ENCODE measurements at regions not wholly inside any gene's neighbourhood (a gene's known extent, or its start where the extent isn't known, plus 50 kb on each side); places are given as distances from the start of the nearest gene placed in this dataset.

DNA sequence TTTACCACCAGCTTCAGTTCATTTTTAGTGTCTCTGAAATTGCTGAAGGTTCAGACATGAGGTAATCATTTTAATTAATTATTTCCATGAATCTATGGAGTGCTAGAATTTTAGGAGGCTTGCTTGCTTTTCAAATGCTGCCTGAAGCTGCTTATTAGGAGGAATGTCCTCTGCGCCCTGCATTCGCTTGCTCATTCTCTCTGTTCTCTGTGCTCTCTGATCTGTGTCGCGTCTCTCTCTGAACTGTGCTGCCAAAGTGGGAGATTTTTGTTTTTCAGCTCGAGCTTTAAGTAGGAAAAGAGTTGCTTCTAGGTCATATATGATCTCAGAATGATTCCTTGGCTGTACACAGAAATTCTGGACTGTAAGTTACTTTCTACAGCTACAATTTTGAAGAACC is 101.7 kb upstream of the PRR16 start:
- DNase-seq, result no peak

GRCh38 chr5:120365656-120366446 is 98.2 kb upstream of the PRR16 start:
- DNase-seq, result peak; percentile 39

DNA sequence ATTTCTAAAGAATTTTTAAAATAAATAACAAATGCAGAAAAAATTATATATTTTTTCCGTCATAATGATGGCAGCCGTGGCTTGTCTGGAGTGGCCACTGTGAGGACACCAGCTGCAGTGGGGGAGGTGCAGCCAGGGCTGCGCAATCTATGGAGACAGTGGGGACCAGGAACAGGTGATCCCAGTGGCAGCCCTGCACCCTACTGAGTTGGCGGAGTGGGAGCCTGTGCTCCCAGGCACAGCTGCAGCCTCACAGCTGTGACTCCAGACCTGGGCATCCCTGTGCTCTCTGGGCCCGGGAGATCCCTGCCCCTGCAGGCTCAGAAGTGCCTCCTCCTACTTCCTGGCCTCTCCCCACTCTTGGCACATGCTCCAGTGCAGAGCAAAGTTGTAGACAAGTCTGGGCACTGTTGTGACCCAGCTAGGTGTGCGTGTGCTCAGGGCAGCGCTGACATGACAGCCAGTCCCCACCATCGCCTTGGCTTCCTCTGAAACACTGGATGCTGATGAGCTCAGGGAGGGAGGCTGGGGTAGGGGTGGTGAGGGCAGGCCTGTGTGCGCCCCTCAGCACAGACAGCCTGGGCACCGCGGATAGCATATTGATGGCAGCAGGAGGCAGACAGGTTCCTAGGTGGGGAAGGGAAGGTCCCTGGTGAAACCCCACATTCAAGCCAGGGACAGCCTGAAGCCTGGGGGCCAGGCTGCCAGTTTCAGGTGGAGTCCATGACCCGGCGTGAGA is 96.0 kb upstream of the PRR16 start:
- no peak for DNase-seq

DNA sequence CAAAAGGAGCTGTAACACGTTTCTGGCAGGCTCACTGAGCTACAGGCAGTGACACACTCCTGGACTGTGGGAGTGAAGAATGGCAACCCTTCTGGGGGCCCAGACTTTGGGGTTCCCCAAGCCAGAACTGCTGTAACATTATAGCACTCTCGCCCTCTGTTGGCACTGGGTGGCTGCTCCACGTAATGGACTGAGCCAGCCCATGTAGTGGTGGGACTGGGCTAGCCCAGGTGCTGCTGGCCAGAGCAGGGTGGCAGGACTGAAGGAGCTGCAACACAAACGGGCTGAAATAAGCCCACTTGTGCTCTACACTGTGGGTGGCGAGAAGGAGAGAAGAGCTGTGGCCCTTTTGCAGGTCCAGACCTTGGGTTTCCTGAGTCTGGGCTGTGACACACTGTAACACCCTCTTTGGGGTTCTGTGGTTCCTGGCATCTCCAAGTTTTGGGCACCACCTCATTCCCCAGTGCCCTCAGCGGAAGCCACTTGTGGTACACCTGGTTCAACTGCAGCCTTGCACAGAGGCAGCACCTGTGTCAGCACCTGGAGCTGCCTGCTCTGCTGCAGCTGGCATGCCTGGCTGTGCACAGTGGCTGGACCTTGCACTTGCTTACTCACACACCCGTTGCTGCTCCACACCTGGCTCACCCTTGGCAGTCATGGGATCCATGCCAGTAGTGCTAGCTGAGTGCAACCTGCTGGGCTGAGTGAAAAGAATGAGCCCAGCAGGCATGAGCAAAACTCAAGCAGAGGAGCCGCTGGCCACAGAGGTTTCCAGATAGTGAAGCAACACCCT is 95.0 kb upstream of the PRR16 start:
- no peak for DNase-seq

DNA sequence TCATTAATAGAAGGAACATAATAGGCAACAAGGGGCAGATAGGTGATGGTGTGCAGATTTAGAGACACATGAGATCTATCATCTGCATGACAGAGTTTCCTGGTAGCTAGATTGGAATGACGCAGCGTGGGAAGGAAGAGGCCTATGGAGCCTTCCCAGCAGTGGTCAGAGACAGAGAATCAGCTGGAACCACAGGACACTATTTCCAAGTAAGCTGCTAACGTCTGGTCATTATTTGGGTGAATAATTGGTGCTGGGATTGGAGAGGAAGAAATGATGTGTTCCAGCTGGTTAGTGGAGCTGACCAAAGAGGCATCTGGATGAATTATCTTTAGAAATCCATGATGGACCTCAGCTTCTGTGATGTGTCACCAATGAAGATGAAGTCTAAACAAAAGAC is 91.2 kb upstream of the PRR16 start:
- DNase-seq, result peak; percentile 20

DNA sequence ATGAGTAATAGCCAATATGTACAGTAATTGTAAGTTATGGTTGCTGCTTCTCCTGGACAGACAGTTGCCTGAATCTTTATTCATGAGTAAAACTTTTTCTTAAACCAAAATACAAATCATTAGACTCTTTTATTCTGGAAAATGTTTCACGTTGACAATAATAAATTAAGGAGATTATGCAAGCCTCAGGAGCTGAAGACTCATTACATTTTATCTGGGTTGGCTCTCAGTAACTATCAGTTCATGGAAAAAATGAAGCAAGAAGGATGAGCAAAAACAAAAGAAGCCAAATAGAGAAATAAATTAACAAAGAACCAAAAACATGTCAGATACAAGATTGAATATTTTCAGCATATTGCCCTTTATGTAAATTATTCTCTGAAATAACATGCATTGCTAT is 88.9 kb upstream of the PRR16 start:
- peak; percentile 52 for DNase-seq

- no peak for DNase-seq
Observed at GRCh38 chr5:120380644-120381043, 83.5 kb upstream of the PRR16 start.

- peak; percentile 26 for DNase-seq
Observed at GRCh38 chr5:120382833-120383232, 81.3 kb upstream of the PRR16 start.

- no peak for DNase-seq
Observed at GRCh38 chr5:120386981-120387380, 77.1 kb upstream of the PRR16 start.

- DNase-seq, result peak; percentile 94
Observed at GRCh38 chr5:120388016-120388781, 75.9 kb upstream of the PRR16 start.

GRCh38 chr5:120394259-120394658 is 69.8 kb upstream of the PRR16 start:
- DNase-seq, result no peak

GRCh38 chr5:120396186-120396585 is 67.9 kb upstream of the PRR16 start:
- peak; percentile 87 for DNase-seq

DNA sequence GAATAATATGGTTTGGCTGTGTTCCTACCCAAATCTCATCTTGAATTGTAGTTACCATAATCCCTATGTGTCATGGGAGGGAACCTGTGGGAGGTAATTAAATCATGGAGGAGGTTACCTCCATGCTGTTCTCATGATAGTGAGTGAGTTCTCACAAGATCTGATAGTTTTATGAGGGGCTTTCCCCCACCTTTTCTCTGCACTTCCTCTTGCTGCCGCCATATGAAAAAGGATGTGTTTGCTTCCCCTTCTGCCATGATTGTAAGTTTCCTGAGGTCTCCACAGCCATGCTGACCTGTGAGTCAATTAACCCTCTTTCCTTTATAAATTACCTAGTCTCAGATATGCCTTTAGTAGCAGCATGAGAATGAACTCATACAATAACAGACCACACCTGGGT is 63.7 kb upstream of the PRR16 start:
- DNase-seq, result no peak

- no peak for DNase-seq
Observed at GRCh38 chr5:120402606-120403005, 61.5 kb upstream of the PRR16 start.

DNA sequence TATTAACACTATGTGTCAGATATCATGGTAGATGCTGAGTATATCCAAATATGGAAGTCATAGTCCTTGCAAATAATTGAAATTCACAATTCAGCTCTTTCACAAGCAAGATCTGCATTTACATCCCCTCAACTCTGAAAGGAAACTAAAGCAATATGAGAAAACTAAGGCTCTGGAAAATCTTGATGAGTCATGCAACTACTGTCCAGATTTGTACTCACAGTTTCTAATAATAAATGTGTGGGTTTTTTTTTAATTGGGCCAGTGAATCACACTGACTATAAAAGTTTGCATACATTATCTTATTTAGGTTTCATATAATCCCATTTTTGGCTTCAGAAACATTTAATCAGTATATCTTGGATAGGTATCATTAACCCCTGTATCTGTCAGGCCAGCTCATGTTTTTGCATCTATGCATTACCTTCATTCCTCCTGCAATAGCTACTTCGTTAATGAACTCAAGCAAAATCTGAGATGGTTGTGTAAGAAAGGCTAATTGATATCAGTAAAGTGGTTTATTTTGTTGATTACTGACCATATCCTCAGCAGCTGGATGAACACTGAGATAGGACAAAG is 58.7 kb upstream of the PRR16 start:
- peak; percentile 94 for DNase-seq

GRCh38 chr5:120405923-120406322 is 58.2 kb upstream of the PRR16 start:
- peak; percentile 84 for DNase-seq

DNA sequence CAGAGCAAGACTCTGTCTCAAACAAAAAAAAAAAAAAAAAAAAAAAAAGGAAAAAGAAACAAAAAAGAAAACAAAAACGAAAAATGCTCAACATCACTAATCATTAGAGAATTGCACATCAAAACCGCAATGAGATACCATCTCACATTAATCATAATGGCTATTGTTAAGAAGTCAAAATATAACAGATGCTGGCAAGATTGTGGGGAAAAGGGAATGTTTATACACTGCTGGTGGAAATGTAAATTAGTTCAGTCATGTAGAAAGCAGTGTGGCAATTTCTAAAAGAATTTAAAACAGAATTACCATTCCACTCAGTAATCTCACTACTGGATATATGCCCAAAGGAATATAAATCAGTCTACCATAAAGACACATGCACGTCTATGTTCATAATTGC is 50.4 kb upstream of the PRR16 start:
- peak; percentile 40 for DNase-seq
